ENCODE measurements at regions not wholly inside any gene's neighbourhood (a gene's known extent, or its start where the extent isn't known, plus 50 kb on each side); places are given as distances from the start of the nearest gene placed in this dataset.

GRCh38 chr10:35765066-35765527, 123.0 kb upstream of the FZD8 start:
- Mint-ChIP-seq H3K4me3 (ENCODE audit: unreplicated experiment) (no peak overlapping the region), H3K27me3 (ENCODE audit: unreplicated experiment) (peaks cover 3% of the 10 kb centered on the region), H3K9me3 (ENCODE audit: unreplicated experiment) (no peaks in the 10 kb centered on the region), H3K4me1 (ENCODE audit: unreplicated experiment) (peaks cover 6% of the 10 kb centered on the region), H3K27ac (ENCODE audit: unreplicated experiment) (no peak overlapping the region), H3K36me3 (ENCODE audit: low read depth, unreplicated experiment) (no peaks in the 10 kb centered on the region)
- no peak for DNase-seq (ENCODE audit: low spot score)
- no peak for TF ChIP-seq CTCF (IDR thresholded peaks at IDR 0.05; ENCODE audit: unreplicated experiment)

GRCh38 chr10:35762311-35763030, 120.4 kb upstream of the FZD8 start:
- peaks cover 3% of the 10 kb centered on the region for H3K27me3 Mint-ChIP-seq (ENCODE audit: unreplicated experiment)
- no peaks in the 10 kb centered on the region for H3K36me3 Mint-ChIP-seq (ENCODE audit: low read depth, unreplicated experiment)
- peaks cover 7% of the 10 kb centered on the region for H3K4me1 Mint-ChIP-seq (ENCODE audit: unreplicated experiment)
- no peaks in the 10 kb centered on the region for H3K9me3 Mint-ChIP-seq (ENCODE audit: unreplicated experiment)
- no peak for DNase-seq (ENCODE audit: low spot score)
- no peak overlapping the region for H3K27ac Mint-ChIP-seq (ENCODE audit: unreplicated experiment)
- H3K4me3 Mint-ChIP-seq (ENCODE audit: unreplicated experiment) = no peak overlapping the region
- TF ChIP-seq CTCF (IDR thresholded peaks at IDR 0.05; ENCODE audit: unreplicated experiment) = no peak

- Mint-ChIP-seq H3K36me3 (ENCODE audit: low read depth, unreplicated experiment) (no peaks in the 10 kb centered on the region), H3K4me3 (ENCODE audit: unreplicated experiment) (no peak overlapping the region), H3K9me3 (ENCODE audit: unreplicated experiment) (no peaks in the 10 kb centered on the region), H3K4me1 (ENCODE audit: unreplicated experiment) (peaks cover 23% of the 10 kb centered on the region), H3K27ac (ENCODE audit: unreplicated experiment) (no peak overlapping the region), H3K27me3 (ENCODE audit: unreplicated experiment) (peaks cover 1% of the 10 kb centered on the region)
- DNase-seq (ENCODE audit: low spot score) = no peak
- TF ChIP-seq CTCF (IDR thresholded peaks at IDR 0.05; ENCODE audit: unreplicated experiment) = no peak
Observed at GRCh38 chr10:35758076-35758475, 116.0 kb upstream of the FZD8 start.

- Mint-ChIP-seq H3K4me1 (ENCODE audit: unreplicated experiment) (peaks cover 31% of the 10 kb centered on the region), H3K27me3 (ENCODE audit: unreplicated experiment) (peaks cover 5% of the 10 kb centered on the region), H3K27ac (ENCODE audit: unreplicated experiment) (no peak overlapping the region), H3K36me3 (ENCODE audit: low read depth, unreplicated experiment) (no peaks in the 10 kb centered on the region), H3K9me3 (ENCODE audit: unreplicated experiment) (no peaks in the 10 kb centered on the region), H3K4me3 (ENCODE audit: unreplicated experiment) (no peak overlapping the region)
- no peak for DNase-seq (ENCODE audit: low spot score)
- TF ChIP-seq CTCF (IDR thresholded peaks at IDR 0.05; ENCODE audit: unreplicated experiment) = no peak
Observed at GRCh38 chr10:35754519-35754918, 112.4 kb upstream of the FZD8 start.

Measured in endothelial cell (in vitro differentiated cells).